ENCODE measurements at regions not wholly inside any gene's neighbourhood (a gene's known extent, or its start where the extent isn't known, plus 50 kb on each side); places are given as distances from the start of the nearest gene placed in this dataset.

DNA sequence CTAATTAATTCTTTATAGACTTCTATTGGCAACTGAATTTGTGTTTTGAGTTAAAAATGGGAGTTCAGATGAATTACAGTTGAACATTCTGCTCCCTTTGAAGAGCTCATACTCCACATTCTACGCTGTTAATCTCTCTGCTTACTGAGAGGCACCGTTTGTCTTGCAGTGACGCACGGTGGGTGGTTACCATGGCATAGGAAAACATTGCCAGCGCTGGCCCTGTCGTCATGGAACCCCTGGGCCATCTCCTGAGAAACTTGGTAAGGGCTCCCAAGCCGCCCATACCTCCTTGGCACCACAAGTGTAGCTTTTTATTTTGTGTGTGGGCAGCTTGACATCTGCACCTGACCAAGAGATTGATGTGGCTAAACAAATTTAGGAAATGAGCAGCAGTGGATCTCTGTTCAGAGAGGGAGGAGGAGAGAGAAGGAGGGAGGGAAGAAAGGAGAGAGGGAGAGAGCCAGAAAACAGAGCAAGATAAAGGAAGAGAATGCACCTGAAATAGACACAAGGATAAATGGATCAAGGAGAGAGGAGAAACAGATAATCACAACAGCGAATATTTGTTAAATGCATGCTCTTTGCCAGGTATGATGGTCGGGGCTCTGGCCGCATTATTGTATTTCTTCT, 398.5 kb downstream of the HAPSTR1 start:
- ATAC-seq (no peak), DNase-seq (ENCODE audit: extremely low read depth in 1 of 4, low spot score in 3 of 4) (no peak), FAIRE-seq (no peak)
- intact Hi-C loops (cut with micrococcal nuclease) (no loop called here), in situ Hi-C loops (cut with MboI) (no loop called here)
- Histone ChIP-seq H3K4me2 (ENCODE audit: insufficient read depth, low read length) (no peak overlapping the region), H4K20me1 (replicated peaks; ENCODE audit: control insufficient read depth, insufficient read depth, low read length) (no peaks in the 10 kb centered on the region), H3K79me2 (ENCODE audit: control insufficient read depth, insufficient read depth, low read length) (no peaks in the 10 kb centered on the region), H2AFZ (ENCODE audit: low read depth, low read length) (no peak overlapping the region), H3K9ac (ENCODE audit: insufficient read depth in 1 of 2, low read depth in 2 of 2, low read length in 2 of 2) (no peak overlapping the region), H3K27ac (ENCODE audit: extremely low read depth, low read depth, low read length) (no peak overlapping the region), H3K9me1 (ENCODE audit: control insufficient read depth, insufficient read depth, low read length) (no peaks in the 10 kb centered on the region), H3K36me3 (ENCODE audit: control insufficient read depth, insufficient read depth, low read length) (no peaks in the 10 kb centered on the region), H3K4me3 (no peak overlapping the region), H3K9me3 (replicated peaks; ENCODE audit: control insufficient read depth, insufficient read depth, low read depth, low read length) (no peaks in the 10 kb centered on the region), H3K27me3 (ENCODE audit: control insufficient read depth in 2 of 2, insufficient read depth in 2 of 2, low read length in 2 of 2) (no peaks in the 10 kb centered on the region), H3K4me1 (replicated peaks in 1 of 2; ENCODE audit: control insufficient read depth in 2 of 2, insufficient read depth in 2 of 2, low read length in 2 of 2) (no peaks in the 10 kb centered on the region)
- WGBS (ENCODE audit: insufficient coverage, low coverage, missing lambda C conversion rate) = 0% methylated on average over 10 of the region's 10 CpGs
- POLR2A ChIA-PET = interaction anchor here (0.7 to 0.8 kb wide), 2 partner anchors 31 to 1134 kb away, joined by 3 read pairs; no protein-coding TSS in a partner anchor
- CTCF ChIA-PET (ENCODE audit: low intra/inter-chr PET ratio) = interaction anchor here (0.7 kb wide), 1 partner anchor 923 kb away, joined by 3 read pairs; no protein-coding TSS in a partner anchor
- no TSS peak for BruUV-seq (replicated peaks)
- TF ChIP-seq BMI1 (IDR thresholded peaks at IDR 0.05; ENCODE audit: low read length) = no peak
- TF ChIP-seq, protein P1, sequence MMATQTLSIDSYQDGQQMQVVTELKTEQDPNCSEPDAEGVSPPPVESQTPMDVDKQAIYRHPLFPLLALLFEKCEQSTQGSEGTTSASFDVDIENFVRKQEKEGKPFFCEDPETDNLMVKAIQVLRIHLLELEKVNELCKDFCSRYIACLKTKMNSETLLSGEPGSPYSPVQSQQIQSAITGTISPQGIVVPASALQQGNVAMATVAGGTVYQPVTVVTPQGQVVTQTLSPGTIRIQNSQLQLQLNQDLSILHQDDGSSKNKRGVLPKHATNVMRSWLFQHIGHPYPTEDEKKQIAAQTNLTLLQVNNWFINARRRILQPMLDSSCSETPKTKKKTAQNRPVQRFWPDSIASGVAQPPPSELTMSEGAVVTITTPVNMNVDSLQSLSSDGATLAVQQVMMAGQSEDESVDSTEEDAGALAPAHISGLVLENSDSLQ (IDR thresholded peaks at IDR 0.05) = no peak
- no peak for TF ChIP-seq STAT5B (CRISPR knock-in tag; IDR thresholded peaks at IDR 0.05)
- TF ChIP-seq, protein P2, sequence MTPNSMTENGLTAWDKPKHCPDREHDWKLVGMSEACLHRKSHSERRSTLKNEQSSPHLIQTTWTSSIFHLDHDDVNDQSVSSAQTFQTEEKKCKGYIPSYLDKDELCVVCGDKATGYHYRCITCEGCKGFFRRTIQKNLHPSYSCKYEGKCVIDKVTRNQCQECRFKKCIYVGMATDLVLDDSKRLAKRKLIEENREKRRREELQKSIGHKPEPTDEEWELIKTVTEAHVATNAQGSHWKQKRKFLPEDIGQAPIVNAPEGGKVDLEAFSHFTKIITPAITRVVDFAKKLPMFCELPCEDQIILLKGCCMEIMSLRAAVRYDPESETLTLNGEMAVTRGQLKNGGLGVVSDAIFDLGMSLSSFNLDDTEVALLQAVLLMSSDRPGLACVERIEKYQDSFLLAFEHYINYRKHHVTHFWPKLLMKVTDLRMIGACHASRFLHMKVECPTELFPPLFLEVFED (CRISPR knock-in tag; conservative IDR thresholded peaks at IDR 0.05) = no peak
- no peak for TF ChIP-seq CHD1 (IDR thresholded peaks at IDR 0.05; ENCODE audit: low read length)
- no peak for TF ChIP-seq MAZ (CRISPR knock-in tag; conservative IDR thresholded peaks at IDR 0.05 in 1 of 2, IDR thresholded peaks at IDR 0.05 in 1 of 2)
- TF ChIP-seq ZNF699 (CRISPR knock-in tag; IDR thresholded peaks at IDR 0.05; ENCODE audit: insufficient replicate concordance) = no peak
- no peak for TF ChIP-seq ZNF23 (CRISPR knock-in tag; IDR thresholded peaks at IDR 0.05)
- TF ChIP-seq ZBED1 (IDR thresholded peaks at IDR 0.05) = no peak
- no peak for TF ChIP-seq RBM34 (IDR thresholded peaks at IDR 0.05; ENCODE audit: borderline replicate concordance, insufficient read depth, low read length)
